Astrocyte (in vitro differentiated cells and primary cell): ENCODE measurements at regions not wholly inside any gene's neighbourhood (a gene's known extent, or its start where the extent isn't known, plus 50 kb on each side); places are given as distances from the start of the nearest gene placed in this dataset.
A peak's percentile ranks its signal among the peaks of the same experiment; 100 is the strongest.

Experiments used
- DNase-seq: peaks from one replicate; pipeline ENCODE4 v3.0.0-alpha.2; 2010; ENCODE audit warnings: low read depth
- FAIRE-seq: peaks from 2 replicates; lab custom pipeline; 2011; peaks lifted over from hg19 to GRCh38; lab: Jason Lieb, UNC
- H2AFZ ChIP-seq: 2 replicates; pipeline ENCODE4 v1.6.0; 2012; ENCODE audit warnings: low read depth, low read length, inconsistent platforms
- H3K27ac ChIP-seq: 2 replicates; pipeline ENCODE4 v1.5.1; 2011; ENCODE audit warnings: low read depth, low read length, inconsistent platforms
- H3K27me3 ChIP-seq: 2 replicates; pipeline ENCODE4 v1.6.0; 2011; ENCODE audit warnings: low read length, inconsistent platforms; ENCODE audit not compliant: insufficient read depth
- H3K36me3 ChIP-seq: 2 replicates; pipeline ENCODE4 v1.5.1; 2011; ENCODE audit warnings: low read length, inconsistent platforms; ENCODE audit not compliant: insufficient read depth
- H3K4me1 ChIP-seq: 2 replicates; pipeline ENCODE4 v1.5.1; 2011; ENCODE audit warnings: low read length, inconsistent platforms; ENCODE audit not compliant: insufficient read depth
- H3K4me2 ChIP-seq: 2 replicates; pipeline ENCODE4 v1.6.0; 2012; ENCODE audit warnings: low read length, inconsistent platforms
- H3K4me3 ChIP-seq: 2 replicates; pipeline ENCODE4 v1.5.1; 2011; ENCODE audit warnings: low read depth, mild to moderate bottlenecking, low read length, inconsistent platforms; ENCODE audit not compliant: insufficient read depth
- H3K79me2 ChIP-seq: 2 replicates; pipeline ENCODE4 v1.6.0; 2012; ENCODE audit warnings: mild to moderate bottlenecking, low read length, inconsistent platforms; ENCODE audit not compliant: insufficient read depth
- H3K9ac ChIP-seq: 2 replicates; pipeline ENCODE4 v1.6.0; 2012; ENCODE audit warnings: mild to moderate bottlenecking, low read length, inconsistent platforms
- H3K9me3 ChIP-seq: 2 replicates; pipeline ENCODE4 v1.5.1; 2012; ENCODE audit warnings: low read depth, mild to moderate bottlenecking, low read length, inconsistent platforms; ENCODE audit not compliant: insufficient read depth
- H4K20me1 ChIP-seq: 2 replicates; pipeline ENCODE4 v1.6.0; 2012; ENCODE audit warnings: low read length, inconsistent platforms; ENCODE audit not compliant: insufficient read depth
- H3K27ac Mint-ChIP-seq: one replicate; pipeline ENCODE4 v1.8.0; 2021; ENCODE audit warnings: mild to moderate bottlenecking, mixed read lengths; ENCODE audit not compliant: unreplicated experiment
- H3K27me3 Mint-ChIP-seq: one replicate; pipeline ENCODE4 v1.8.0; 2021; ENCODE audit warnings: low read depth, mixed read lengths; ENCODE audit not compliant: unreplicated experiment
- H3K36me3 Mint-ChIP-seq: one replicate; pipeline ENCODE4 v1.8.0; 2021; ENCODE audit warnings: low read depth, mixed read lengths; ENCODE audit not compliant: unreplicated experiment
- H3K4me1 Mint-ChIP-seq: one replicate; pipeline ENCODE4 v1.8.0; 2021; ENCODE audit warnings: low read depth, mixed read lengths; ENCODE audit not compliant: unreplicated experiment
- H3K4me3 Mint-ChIP-seq: one replicate; pipeline ENCODE4 v1.8.0; 2021; ENCODE audit warnings: mild to moderate bottlenecking, moderate library complexity, mixed read lengths; ENCODE audit not compliant: unreplicated experiment
- H3K9me3 Mint-ChIP-seq: one replicate; pipeline ENCODE4 v1.8.0; 2021; ENCODE audit warnings: mild to moderate bottlenecking, mixed read lengths; ENCODE audit not compliant: unreplicated experiment
- CTCF ChIP-seq: IDR thresholded peaks from 2 replicates; pipeline ENCODE4 v1.5.1; 2011; ENCODE audit warnings: low read depth, mild to moderate bottlenecking, inconsistent platforms, low read length, moderate library complexity; ENCODE audit not compliant: insufficient read depth
- EZH2 ChIP-seq: IDR thresholded peaks from 2 replicates; pipeline ENCODE4 v1.6.1; 2012; ENCODE audit warnings: mild to moderate bottlenecking, low read length, inconsistent platforms; ENCODE audit not compliant: insufficient read depth

DNA sequence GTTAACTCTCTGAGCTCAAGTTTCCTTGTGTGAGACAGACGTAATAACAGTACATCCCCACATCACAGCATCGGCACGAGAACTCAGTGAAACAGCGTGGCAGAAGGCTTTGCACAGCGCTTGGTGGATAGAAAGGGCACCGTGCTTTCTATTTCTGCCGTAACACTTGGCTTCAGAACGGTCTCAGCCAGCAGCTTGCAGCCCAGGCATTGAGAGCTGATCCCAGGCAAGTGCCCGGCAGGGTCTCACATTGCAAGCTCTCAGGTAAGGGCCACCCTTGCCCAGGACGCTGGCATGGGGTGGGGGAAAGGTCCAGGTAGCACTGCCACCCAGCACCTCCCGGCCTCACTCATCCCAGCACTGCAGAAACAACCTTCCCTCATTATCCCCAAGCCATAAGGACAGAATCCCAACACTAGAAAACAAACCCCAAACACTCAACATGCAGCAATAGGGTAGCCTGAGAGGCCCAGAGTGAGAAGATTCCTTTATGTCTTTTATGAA, 70.5 kb upstream of the ITGA11 start:
- H3K4me2 ChIP-seq = no peak overlapping the region
- no peak for FAIRE-seq
- H4K20me1 ChIP-seq = no peaks in the 10 kb centered on the region
- no peak overlapping the region for H3K27ac ChIP-seq
- H3K79me2 ChIP-seq = no peaks in the 10 kb centered on the region
- Mint-ChIP-seq H3K27ac (peak overlapping the region; percentile 66), H3K4me3 (no peak overlapping the region), H3K4me1 (peaks cover 41% of the 10 kb centered on the region), H3K36me3 (peaks cover 3% of the 10 kb centered on the region), H3K9me3 (peaks cover 8% of the 10 kb centered on the region), H3K27me3 (peaks cover 10% of the 10 kb centered on the region)
- H3K4me1 ChIP-seq = peaks cover 35% of the 10 kb centered on the region
- no peaks in the 10 kb centered on the region for H3K27me3 ChIP-seq
- no peaks in the 10 kb centered on the region for H3K9me3 ChIP-seq
- TF ChIP-seq EZH2 (no peak), CTCF (no peak)
- H3K9ac ChIP-seq = no peak overlapping the region
- H3K4me3 ChIP-seq = no peak overlapping the region
- H2AFZ ChIP-seq = no peak overlapping the region
- no peak for DNase-seq
- no peaks in the 10 kb centered on the region for H3K36me3 ChIP-seq

DNA sequence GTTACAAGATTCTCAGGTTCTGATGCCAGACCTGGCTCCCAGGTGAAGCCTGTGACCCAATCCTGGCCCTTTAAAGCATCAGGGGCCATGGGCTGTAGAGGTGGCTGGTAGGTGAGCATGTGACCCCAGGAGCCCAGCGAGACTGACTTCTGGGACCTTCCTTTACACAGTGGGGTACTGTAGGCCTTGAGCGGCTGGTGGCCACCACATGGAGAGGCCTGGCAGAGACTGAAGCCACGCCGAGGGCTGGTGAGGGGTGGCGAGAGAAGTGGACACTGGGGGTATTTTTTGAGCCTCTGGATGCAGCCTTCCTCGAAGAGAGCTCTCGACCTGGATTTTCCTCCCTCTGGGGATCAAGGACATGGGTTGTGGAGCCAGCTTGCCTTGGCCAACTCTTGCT, 71.2 kb upstream of the ITGA11 start:
- FAIRE-seq = no peak
- Histone ChIP-seq H4K20me1 (no peaks in the 10 kb centered on the region), H3K9ac (no peak overlapping the region), H3K4me2 (no peak overlapping the region), H3K27me3 (no peaks in the 10 kb centered on the region), H3K4me3 (no peak overlapping the region), H2AFZ (no peak overlapping the region), H3K27ac (no peak overlapping the region), H3K4me1 (peaks cover 27% of the 10 kb centered on the region), H3K9me3 (no peaks in the 10 kb centered on the region), H3K79me2 (no peaks in the 10 kb centered on the region), H3K36me3 (no peaks in the 10 kb centered on the region)
- Mint-ChIP-seq H3K4me1 (peaks cover 33% of the 10 kb centered on the region), H3K9me3 (peaks cover 8% of the 10 kb centered on the region), H3K4me3 (no peak overlapping the region), H3K27ac (no peak overlapping the region), H3K27me3 (peaks cover 10% of the 10 kb centered on the region), H3K36me3 (peaks cover 3% of the 10 kb centered on the region)
- no peak for DNase-seq
- TF ChIP-seq CTCF = no peak
- TF ChIP-seq EZH2 = no peak

- DNase-seq = peak; percentile 65
- peak overlapping the region; percentile 31 for H2AFZ ChIP-seq
- no peaks in the 10 kb centered on the region for H3K9me3 ChIP-seq
- H3K27me3 ChIP-seq = no peaks in the 10 kb centered on the region
- Mint-ChIP-seq H3K4me3 (peak overlapping the region; percentile 4), H3K27ac (peak overlapping the region; percentile 41), H3K9me3 (peaks cover 8% of the 10 kb centered on the region), H3K36me3 (peaks cover 3% of the 10 kb centered on the region), H3K4me1 (peaks cover 33% of the 10 kb centered on the region), H3K27me3 (peaks cover 10% of the 10 kb centered on the region)
- H3K4me3 ChIP-seq = no peak overlapping the region
- H3K4me1 ChIP-seq = peaks cover 27% of the 10 kb centered on the region
- FAIRE-seq = no peak
- TF ChIP-seq CTCF (no peak), EZH2 (no peak)
- H4K20me1 ChIP-seq = no peaks in the 10 kb centered on the region
- no peak overlapping the region for H3K9ac ChIP-seq
- peak overlapping the region; percentile 55 for H3K4me2 ChIP-seq
- H3K79me2 ChIP-seq = no peaks in the 10 kb centered on the region
- H3K36me3 ChIP-seq = no peaks in the 10 kb centered on the region
- no peak overlapping the region for H3K27ac ChIP-seq
Observed at GRCh38 chr15:68503791-68504680, 72.1 kb upstream of the ITGA11 start.
